GM19324 (cell line): ENCODE measurements at regions not wholly inside any gene's neighbourhood (a gene's known extent, or its start where the extent isn't known, plus 50 kb on each side); places are given as distances from the start of the nearest gene placed in this dataset.

ENCODE experiments used
- ATAC-seq: cut with Tn5 transposase; IDR thresholded peaks from one replicate; pipeline ENCODE4 v1.9.1; 2021; ENCODE audit warnings: mild to moderate bottlenecking, moderate library complexity; ENCODE audit not compliant: unreplicated experiment, low FRiP score

- no peak for ATAC-seq
Measured at GRCh38 chr5:106956187-106956586, 714.5 kb downstream of the EFNA5 start.

- no peak for ATAC-seq
Measured at GRCh38 chr5:106940986-106941385, 729.8 kb downstream of the EFNA5 start.

- ATAC-seq: no peak
Measured at GRCh38 chr5:106940301-106940846, 730.4 kb downstream of the EFNA5 start.

- no peak for ATAC-seq
Measured at GRCh38 chr5:106923409-106923808, 747.3 kb downstream of the EFNA5 start.

- ATAC-seq: no peak
Measured at GRCh38 chr5:106921567-106921966, 749.2 kb downstream of the EFNA5 start.

GRCh38 chr5:106910486-106910885, 760.3 kb downstream of the EFNA5 start:
- no peak for ATAC-seq

GRCh38 chr5:106909716-106910115, 761.0 kb downstream of the EFNA5 start:
- ATAC-seq: no peak

- no peak for ATAC-seq
Measured at GRCh38 chr5:106907979-106908378, 762.8 kb downstream of the EFNA5 start.

- ATAC-seq: no peak
Measured at GRCh38 chr5:106906199-106906598, 764.5 kb downstream of the EFNA5 start.

GRCh38 chr5:106894964-106895363, 775.8 kb downstream of the EFNA5 start:
- ATAC-seq: no peak

- no peak for ATAC-seq
Measured at GRCh38 chr5:106882035-106882434, 788.7 kb downstream of the EFNA5 start.

GRCh38 chr5:106880656-106881055, 790.1 kb downstream of the EFNA5 start:
- no peak for ATAC-seq

- ATAC-seq: no peak
Measured at GRCh38 chr5:106877881-106878280, 792.9 kb downstream of the EFNA5 start.

GRCh38 chr5:106876665-106877194, 794.0 kb downstream of the EFNA5 start:
- ATAC-seq: no peak

GRCh38 chr5:106876298-106876622, 794.5 kb downstream of the EFNA5 start:
- no peak for ATAC-seq

- ATAC-seq: no peak
Measured at GRCh38 chr5:106875591-106876297, 795.0 kb downstream of the EFNA5 start.

- no peak for ATAC-seq
Measured at GRCh38 chr5:106874974-106875373, 795.8 kb downstream of the EFNA5 start.

GRCh38 chr5:106874531-106874930, 796.2 kb downstream of the EFNA5 start:
- ATAC-seq: no peak

- no peak for ATAC-seq
Measured at GRCh38 chr5:106873568-106873967, 797.2 kb downstream of the EFNA5 start.

GRCh38 chr5:106865279-106865678, 805.5 kb downstream of the EFNA5 start:
- ATAC-seq: no peak

- no peak for ATAC-seq
Measured at GRCh38 chr5:106862450-106863193, 808.1 kb downstream of the EFNA5 start.
